GM23338 (cell line): ENCODE measurements at regions not wholly inside any gene's neighbourhood (a gene's known extent, or its start where the extent isn't known, plus 50 kb on each side); places are given as distances from the start of the nearest gene placed in this dataset.

Source experiments
- ATAC-seq: fragments of 200-7000 bp; cut with Tn5 transposase; 3 replicates; pipeline ENCODE4 v1.9.1; 2020
- DNase-seq: peaks from one replicate; pipeline ENCODE4 v3.0.0-alpha.2; 2015; ENCODE audit warnings: low spot score
- H2AFZ ChIP-seq: fragments of 200-600 bp; sonication (generic); 2 replicates; pipeline ENCODE4 v1.8.0; 2016; ENCODE audit warnings: antibody characterized with exemption, mild to moderate bottlenecking, moderate library complexity
- H3F3A ChIP-seq: fragments of 200-600 bp; sonication (generic); replicated peaks from 2 replicates; pipeline ENCODE4 v1.8.0; 2017; ENCODE audit warnings: antibody characterized with exemption, mixed run types, low read depth
- H3K27ac ChIP-seq: fragments of 200-600 bp; sonication (generic); 2 replicates; pipeline ENCODE4 v1.6.1; 2016; ENCODE audit warnings: low read depth
- H3K27me3 ChIP-seq: fragments of 200-600 bp; sonication (generic); 2 replicates; pipeline ENCODE4 v1.8.0; 2016; ENCODE audit warnings: mild to moderate bottlenecking, mixed run types, moderate library complexity; ENCODE audit not compliant: insufficient read depth
- H3K36me3 ChIP-seq: fragments of 200-600 bp; sonication (generic); 2 replicates; pipeline ENCODE4 v1.8.0; 2016; ENCODE audit warnings: mild to moderate bottlenecking; ENCODE audit not compliant: insufficient read depth
- H3K4me1 ChIP-seq: fragments of 200-600 bp; sonication (generic); 2 replicates; pipeline ENCODE4 v1.8.0; 2016; ENCODE audit warnings: mild to moderate bottlenecking, moderate library complexity; ENCODE audit not compliant: insufficient read depth
- H3K4me2 ChIP-seq: fragments of 200-600 bp; sonication (generic); 2 replicates; pipeline ENCODE4 v1.7.1; 2017; ENCODE audit warnings: mixed run types
- H3K4me3 ChIP-seq: fragments of 200-600 bp; sonication (generic); 2 replicates; pipeline ENCODE4 v1.6.1; 2016; ENCODE audit warnings: mixed run types
- H3K79me2 ChIP-seq: fragments of 200-600 bp; sonication (generic); replicated peaks from 2 replicates; pipeline ENCODE4 v1.8.0; 2017; ENCODE audit warnings: mild to moderate bottlenecking; ENCODE audit not compliant: insufficient read depth
- H3K9me2 ChIP-seq: fragments of 200-600 bp; sonication (generic); 2 replicates; pipeline ENCODE4 v1.8.0; 2017; ENCODE audit not compliant: insufficient read depth
- H4K20me1 ChIP-seq: fragments of 200-600 bp; sonication (generic); replicated peaks from 2 replicates; pipeline ENCODE4 v1.8.0; 2017; ENCODE audit warnings: mild to moderate bottlenecking; ENCODE audit not compliant: insufficient read depth
- H3K27ac Mint-ChIP-seq: 2 replicates; pipeline ENCODE4 v1.8.0; 2020; ENCODE audit warnings: inconsistent platforms, mild to moderate bottlenecking, moderate library complexity, mixed read lengths
- H3K27me3 Mint-ChIP-seq: 3 replicates; pipeline ENCODE4 v1.8.0; 2022; ENCODE audit warnings: low read depth, mild to moderate bottlenecking, moderate library complexity, mixed read lengths, inconsistent platforms; ENCODE audit not compliant: insufficient read depth, poor library complexity
- H3K36me3 Mint-ChIP-seq: 3 replicates; pipeline ENCODE4 v1.8.0; 2021; ENCODE audit warnings: low read depth, mild to moderate bottlenecking, inconsistent platforms, moderate library complexity, mixed read lengths
- H3K4me1 Mint-ChIP-seq: 3 replicates; pipeline ENCODE4 v1.8.0; 2020; ENCODE audit warnings: mild to moderate bottlenecking, inconsistent platforms, mixed read lengths
- H3K4me3 Mint-ChIP-seq: 3 replicates; pipeline ENCODE4 v1.8.0; 2021; ENCODE audit warnings: moderate library complexity, mild to moderate bottlenecking, inconsistent platforms, mixed read lengths
- H3K9me3 Mint-ChIP-seq: 3 replicates; pipeline ENCODE4 v1.8.0; 2020; ENCODE audit warnings: moderate library complexity, mild to moderate bottlenecking, inconsistent platforms, mixed read lengths
- EZH2 ChIP-seq: fragments of 200-600 bp; sonication (generic); IDR thresholded peaks from one replicate; pipeline ENCODE4 v1.8.0; 2017; ENCODE audit warnings: antibody characterized with exemption, mild to moderate bottlenecking, low read depth; ENCODE audit not compliant: unreplicated experiment
- JUNB ChIP-seq: IDR thresholded peaks from one replicate; pipeline ENCODE4 v1.6.1; 2016; ENCODE audit warnings: antibody characterized with exemption; ENCODE audit not compliant: unreplicated experiment
- POLR2AphosphoS5 ChIP-seq: IDR thresholded peaks from 2 replicates; pipeline ENCODE4 v1.6.1; 2016; ENCODE audit warnings: antibody characterized with exemption, low read depth
- ZNF114 ChIP-seq: fragments of 250-450 bp; sonication (Bioruptor Pico); IDR thresholded peaks from 2 replicates; pipeline ENCODE4 v1.5.0; 2020; ENCODE audit warnings: mild to moderate bottlenecking, moderate library complexity
- ZNF331 ChIP-seq: fragments of 250-450 bp; sonication (Bioruptor Pico); IDR thresholded peaks from 2 replicates; pipeline ENCODE4 v1.5.0; 2020; ENCODE audit warnings: low read depth, mild to moderate bottlenecking, moderate library complexity
- TF ChIP-seq, protein P1 (sequence below), 2 experiments: fragments of 200-600 bp in 1 of 2; sonication (generic) in 1 of 2; conservative IDR thresholded peaks; 2 replicates each; pipeline versions ENCODE4 v1.5.1 to v1.6.1; 2016 to 2017; ENCODE audit warnings: antibody characterized with exemption in 2 of 2, low read depth in 2 of 2, mild to moderate bottlenecking in 2 of 2, moderate library complexity in 1 of 2
- TF ChIP-seq, protein P2 (sequence below): IDR thresholded peaks from 2 replicates; pipeline ENCODE4 v1.6.1; 2016; ENCODE audit warnings: antibody characterized with exemption
- TF ChIP-seq, protein P3 (sequence below): IDR thresholded peaks from one replicate; pipeline ENCODE4 v1.6.1; 2018; ENCODE audit warnings: antibody characterized with exemption; ENCODE audit not compliant: unreplicated experiment

DNA sequence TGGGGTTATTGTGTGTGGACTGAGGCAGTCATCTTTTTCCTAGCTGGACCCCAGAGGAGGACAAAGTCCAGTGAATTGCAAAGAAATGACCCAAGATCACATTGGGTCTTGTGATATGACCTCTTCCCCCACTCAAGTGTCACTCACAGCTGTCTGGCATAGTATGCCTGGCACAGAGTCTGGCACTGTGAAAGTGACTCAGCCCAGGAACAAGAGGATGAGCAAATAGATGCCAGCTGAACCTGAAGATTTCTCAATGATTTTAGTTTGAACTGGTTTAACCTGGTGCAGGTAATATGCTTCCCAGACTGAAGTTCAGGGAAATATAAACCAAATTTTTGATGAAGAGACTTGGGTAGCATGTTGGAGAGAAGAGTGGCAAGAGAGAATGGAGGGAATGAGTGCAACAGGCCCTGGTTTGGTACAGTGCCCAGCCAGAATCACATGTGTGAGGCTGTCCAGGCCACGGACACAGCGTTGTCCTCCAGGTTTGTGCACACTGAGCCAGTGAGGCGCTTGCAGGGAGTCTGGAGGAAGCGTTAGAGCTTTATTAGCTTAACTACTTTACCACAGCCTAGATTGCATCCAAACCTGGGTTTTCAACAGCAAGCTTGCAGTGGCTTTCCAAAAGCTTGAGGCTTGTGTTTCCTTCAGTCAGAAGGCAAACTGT, 332.9 kb downstream of the NUAK1 start:
- no peak for ATAC-seq
- Histone ChIP-seq H3K36me3 (no peaks in the 10 kb centered on the region), H4K20me1 (no peaks in the 10 kb centered on the region), H3K27ac (no peak overlapping the region), H3K4me3 (no peak overlapping the region), H3K4me1 (no peaks in the 10 kb centered on the region), H3K79me2 (no peaks in the 10 kb centered on the region), H3K4me2 (no peak overlapping the region), H3F3A (no peaks in the 10 kb centered on the region), H3K9me2 (peaks cover 22% of the 10 kb centered on the region), H3K27me3 (no peaks in the 10 kb centered on the region), H2AFZ (no peak overlapping the region)
- Mint-ChIP-seq H3K36me3 (no peaks in the 10 kb centered on the region), H3K4me3 (no peak overlapping the region), H3K27ac (no peak overlapping the region), H3K4me1 (no peaks in the 10 kb centered on the region), H3K27me3 (no peaks in the 10 kb centered on the region), H3K9me3 (no peaks in the 10 kb centered on the region)
- no peak for DNase-seq
- no peak for TF ChIP-seq ZNF331 (CRISPR knock-in tag)
- TF ChIP-seq ZNF114 (CRISPR knock-in tag) = no peak
- no peak for TF ChIP-seq JUNB
- TF ChIP-seq, protein P1, sequence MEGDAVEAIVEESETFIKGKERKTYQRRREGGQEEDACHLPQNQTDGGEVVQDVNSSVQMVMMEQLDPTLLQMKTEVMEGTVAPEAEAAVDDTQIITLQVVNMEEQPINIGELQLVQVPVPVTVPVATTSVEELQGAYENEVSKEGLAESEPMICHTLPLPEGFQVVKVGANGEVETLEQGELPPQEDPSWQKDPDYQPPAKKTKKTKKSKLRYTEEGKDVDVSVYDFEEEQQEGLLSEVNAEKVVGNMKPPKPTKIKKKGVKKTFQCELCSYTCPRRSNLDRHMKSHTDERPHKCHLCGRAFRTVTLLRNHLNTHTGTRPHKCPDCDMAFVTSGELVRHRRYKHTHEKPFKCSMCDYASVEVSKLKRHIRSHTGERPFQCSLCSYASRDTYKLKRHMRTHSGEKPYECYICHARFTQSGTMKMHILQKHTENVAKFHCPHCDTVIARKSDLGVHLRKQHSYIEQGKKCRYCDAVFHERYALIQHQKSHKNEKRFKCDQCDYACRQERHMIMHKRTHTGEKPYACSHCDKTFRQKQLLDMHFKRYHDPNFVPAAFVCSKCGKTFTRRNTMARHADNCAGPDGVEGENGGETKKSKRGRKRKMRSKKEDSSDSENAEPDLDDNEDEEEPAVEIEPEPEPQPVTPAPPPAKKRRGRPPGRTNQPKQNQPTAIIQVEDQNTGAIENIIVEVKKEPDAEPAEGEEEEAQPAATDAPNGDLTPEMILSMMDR (conservative IDR thresholded peaks at IDR 0.05; ENCODE audit: low read depth in 2 of 2) = no peak
- TF ChIP-seq, protein P2, sequence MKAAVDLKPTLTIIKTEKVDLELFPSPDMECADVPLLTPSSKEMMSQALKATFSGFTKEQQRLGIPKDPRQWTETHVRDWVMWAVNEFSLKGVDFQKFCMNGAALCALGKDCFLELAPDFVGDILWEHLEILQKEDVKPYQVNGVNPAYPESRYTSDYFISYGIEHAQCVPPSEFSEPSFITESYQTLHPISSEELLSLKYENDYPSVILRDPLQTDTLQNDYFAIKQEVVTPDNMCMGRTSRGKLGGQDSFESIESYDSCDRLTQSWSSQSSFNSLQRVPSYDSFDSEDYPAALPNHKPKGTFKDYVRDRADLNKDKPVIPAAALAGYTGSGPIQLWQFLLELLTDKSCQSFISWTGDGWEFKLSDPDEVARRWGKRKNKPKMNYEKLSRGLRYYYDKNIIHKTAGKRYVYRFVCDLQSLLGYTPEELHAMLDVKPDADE = no peak
- no peak for TF ChIP-seq POLR2AphosphoS5
- TF ChIP-seq, protein P3, sequence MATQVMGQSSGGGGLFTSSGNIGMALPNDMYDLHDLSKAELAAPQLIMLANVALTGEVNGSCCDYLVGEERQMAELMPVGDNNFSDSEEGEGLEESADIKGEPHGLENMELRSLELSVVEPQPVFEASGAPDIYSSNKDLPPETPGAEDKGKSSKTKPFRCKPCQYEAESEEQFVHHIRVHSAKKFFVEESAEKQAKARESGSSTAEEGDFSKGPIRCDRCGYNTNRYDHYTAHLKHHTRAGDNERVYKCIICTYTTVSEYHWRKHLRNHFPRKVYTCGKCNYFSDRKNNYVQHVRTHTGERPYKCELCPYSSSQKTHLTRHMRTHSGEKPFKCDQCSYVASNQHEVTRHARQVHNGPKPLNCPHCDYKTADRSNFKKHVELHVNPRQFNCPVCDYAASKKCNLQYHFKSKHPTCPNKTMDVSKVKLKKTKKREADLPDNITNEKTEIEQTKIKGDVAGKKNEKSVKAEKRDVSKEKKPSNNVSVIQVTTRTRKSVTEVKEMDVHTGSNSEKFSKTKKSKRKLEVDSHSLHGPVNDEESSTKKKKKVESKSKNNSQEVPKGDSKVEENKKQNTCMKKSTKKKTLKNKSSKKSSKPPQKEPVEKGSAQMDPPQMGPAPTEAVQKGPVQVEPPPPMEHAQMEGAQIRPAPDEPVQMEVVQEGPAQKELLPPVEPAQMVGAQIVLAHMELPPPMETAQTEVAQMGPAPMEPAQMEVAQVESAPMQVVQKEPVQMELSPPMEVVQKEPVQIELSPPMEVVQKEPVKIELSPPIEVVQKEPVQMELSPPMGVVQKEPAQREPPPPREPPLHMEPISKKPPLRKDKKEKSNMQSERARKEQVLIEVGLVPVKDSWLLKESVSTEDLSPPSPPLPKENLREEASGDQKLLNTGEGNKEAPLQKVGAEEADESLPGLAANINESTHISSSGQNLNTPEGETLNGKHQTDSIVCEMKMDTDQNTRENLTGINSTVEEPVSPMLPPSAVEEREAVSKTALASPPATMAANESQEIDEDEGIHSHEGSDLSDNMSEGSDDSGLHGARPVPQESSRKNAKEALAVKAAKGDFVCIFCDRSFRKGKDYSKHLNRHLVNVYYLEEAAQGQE = no peak
- TF ChIP-seq EZH2 = no peak

DNA sequence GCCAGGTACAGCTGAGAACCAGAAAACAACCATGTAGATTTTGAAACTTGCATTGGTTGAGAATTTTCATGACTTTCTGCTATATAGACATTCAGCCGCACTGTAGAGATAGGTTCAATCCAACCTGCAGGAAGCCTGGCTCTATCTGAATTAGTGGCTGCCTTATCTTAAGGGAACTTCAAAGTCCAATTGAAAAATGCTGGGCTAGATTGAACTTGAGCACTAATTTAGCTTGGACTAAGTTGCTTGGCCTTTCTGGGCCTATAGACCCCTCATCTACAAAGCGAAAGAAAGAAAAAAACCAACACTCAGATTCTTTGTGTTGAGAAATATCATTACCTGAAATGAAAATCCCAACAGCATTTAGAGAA, 332.4 kb downstream of the NUAK1 start:
- Histone ChIP-seq H3K27ac (no peak overlapping the region), H2AFZ (no peak overlapping the region), H3K36me3 (no peaks in the 10 kb centered on the region), H3K27me3 (no peaks in the 10 kb centered on the region), H3K4me1 (no peaks in the 10 kb centered on the region), H4K20me1 (no peaks in the 10 kb centered on the region), H3K4me3 (no peak overlapping the region), H3K79me2 (no peaks in the 10 kb centered on the region), H3F3A (no peaks in the 10 kb centered on the region), H3K4me2 (no peak overlapping the region), H3K9me2 (peaks cover 22% of the 10 kb centered on the region)
- Mint-ChIP-seq H3K4me1 (no peaks in the 10 kb centered on the region), H3K9me3 (no peaks in the 10 kb centered on the region), H3K36me3 (no peaks in the 10 kb centered on the region), H3K27me3 (no peaks in the 10 kb centered on the region), H3K4me3 (no peak overlapping the region), H3K27ac (no peak overlapping the region)
- TF ChIP-seq, protein P1 (conservative IDR thresholded peaks at IDR 0.05; ENCODE audit: low read depth in 2 of 2) = no peak
- DNase-seq (no peak), ATAC-seq (no peak)
